ENCODE measurements at regions not wholly inside any gene's neighbourhood (a gene's known extent, or its start where the extent isn't known, plus 50 kb on each side); places are given as distances from the start of the nearest gene placed in this dataset.
"Not testable (repeated sequence)": the region's sequence is repeated elsewhere in the genome, so short reads cannot be mapped to it uniquely, and the experiment has no call there.

GRCh38 chr2:180647621-180648020 is 332.8 kb upstream of the UBE2E3 start:
- DNase-seq (ENCODE audit: low spot score) = no peak
- in situ Hi-C loops (cut with HindIII; ENCODE audit: low sequenced_read_pairs) = no loop called here

- in situ Hi-C loops (cut with HindIII; ENCODE audit: low sequenced_read_pairs) = no loop called here
- DNase-seq (ENCODE audit: low spot score) = no peak
These were observed 333.2 kb upstream of the UBE2E3 start for GRCh38 chr2:180647221-180647620.

- in situ Hi-C loops (cut with HindIII; ENCODE audit: low sequenced_read_pairs) = no loop called here
- DNase-seq (ENCODE audit: low spot score) = no peak
These were observed 333.6 kb upstream of the UBE2E3 start for GRCh38 chr2:180646756-180647155.

- DNase-seq (ENCODE audit: low spot score) = no peak
These were observed 335.7 kb upstream of the UBE2E3 start for GRCh38 chr2:180644709-180645108.

GRCh38 chr2:180630756-180631155 is 349.6 kb upstream of the UBE2E3 start:
- in situ Hi-C loops (cut with HindIII; ENCODE audit: low sequenced_read_pairs) = no loop called here

More at GRCh38 chr2:180644709-180645108, 335.7 kb upstream of the UBE2E3 start:
- in situ Hi-C loops (cut with HindIII; ENCODE audit: low sequenced_read_pairs) = no loop called here

GRCh38 chr2:180625006-180625844 is 355.2 kb upstream of the UBE2E3 start:
- in situ Hi-C loops (cut with HindIII; ENCODE audit: low sequenced_read_pairs) = no loop called here
- DNase-seq (ENCODE audit: low spot score) = no peak

More at GRCh38 chr2:180630756-180631155, 349.6 kb upstream of the UBE2E3 start:
- DNase-seq (ENCODE audit: low spot score) = no peak

GRCh38 chr2:180621941-180622918 is 358.2 kb upstream of the UBE2E3 start:
- in situ Hi-C loops (cut with HindIII; ENCODE audit: low sequenced_read_pairs) = no loop called here
- DNase-seq (ENCODE audit: low spot score) = no peak

- in situ Hi-C loops (cut with HindIII; ENCODE audit: low sequenced_read_pairs) = no loop called here
- no peak for DNase-seq (ENCODE audit: low spot score)
These were observed 359.0 kb upstream of the UBE2E3 start for GRCh38 chr2:180621366-180621765.

- DNase-seq (ENCODE audit: low spot score) = no peak
- in situ Hi-C loops (cut with HindIII; ENCODE audit: low sequenced_read_pairs) = no loop called here
These were observed 361.8 kb upstream of the UBE2E3 start for GRCh38 chr2:180618570-180618969.

- in situ Hi-C loops (cut with HindIII; ENCODE audit: low sequenced_read_pairs) = no loop called here
- DNase-seq (ENCODE audit: low spot score) = no peak
These were observed 365.6 kb upstream of the UBE2E3 start for GRCh38 chr2:180614776-180615175.

GRCh38 chr2:180609626-180610340 is 370.6 kb upstream of the UBE2E3 start:
- no peak for DNase-seq (ENCODE audit: low spot score)
- in situ Hi-C loops (cut with HindIII; ENCODE audit: low sequenced_read_pairs) = no loop called here

- in situ Hi-C loops (cut with HindIII; ENCODE audit: low sequenced_read_pairs) = no loop called here
- DNase-seq (ENCODE audit: low spot score) = no peak
These were observed 372.8 kb upstream of the UBE2E3 start for GRCh38 chr2:180607514-180608049.

GRCh38 chr2:180604077-180604476 is 376.3 kb upstream of the UBE2E3 start:
- no peak for DNase-seq (ENCODE audit: low spot score)
- in situ Hi-C loops (cut with HindIII; ENCODE audit: low sequenced_read_pairs) = no loop called here

GRCh38 chr2:180601016-180601415 is 379.4 kb upstream of the UBE2E3 start:
- in situ Hi-C loops (cut with HindIII; ENCODE audit: low sequenced_read_pairs) = no loop called here
- DNase-seq (ENCODE audit: low spot score) = no peak

- DNase-seq (ENCODE audit: low spot score) = no peak
- in situ Hi-C loops (cut with HindIII; ENCODE audit: low sequenced_read_pairs) = no loop called here
These were observed 380.6 kb upstream of the UBE2E3 start for GRCh38 chr2:180599804-180600203.

- in situ Hi-C loops (cut with HindIII; ENCODE audit: low sequenced_read_pairs) = no loop called here
- DNase-seq (ENCODE audit: low spot score) = no peak
These were observed 383.2 kb upstream of the UBE2E3 start for GRCh38 chr2:180597179-180597578.

- no peak for DNase-seq (ENCODE audit: low spot score)
- in situ Hi-C loops (cut with HindIII; ENCODE audit: low sequenced_read_pairs) = no loop called here
These were observed 384.0 kb upstream of the UBE2E3 start for GRCh38 chr2:180596453-180596852.

- in situ Hi-C loops (cut with HindIII; ENCODE audit: low sequenced_read_pairs) = no loop called here
- DNase-seq (ENCODE audit: low spot score) = no peak
These were observed 388.5 kb upstream of the UBE2E3 start for GRCh38 chr2:180591947-180592346.

- in situ Hi-C loops (cut with HindIII; ENCODE audit: low sequenced_read_pairs); DNase-seq (ENCODE audit: low spot score): not testable (repeated sequence)
These were observed 389.2 kb upstream of the UBE2E3 start for GRCh38 chr2:180591093-180591781.

All from G401 (cell line).